Left lobe of liver (tissue), 2 donors: ENCODE measurements at regions not wholly inside any gene's neighbourhood (a gene's known extent, or its start where the extent isn't known, plus 50 kb on each side); places are given as distances from the start of the nearest gene placed in this dataset.

Source experiments
- ATAC-seq: fragments of 200-7000 bp; cut with Tn5 transposase; one replicate; pipeline ENCODE4 v1.9.1; 2020; ENCODE audit warnings: mild to moderate bottlenecking, moderate library complexity
- DNase-seq: peaks from one replicate; pipeline ENCODE4 v3.0.0-alpha.2; 2020; ENCODE audit warnings: low spot score
- donor health status: DM: no; HTN: no; CAD: no; lungs with moderate emphysema.
- donor health status: DM: no; HTN: yes; CAD: no.

DNA sequence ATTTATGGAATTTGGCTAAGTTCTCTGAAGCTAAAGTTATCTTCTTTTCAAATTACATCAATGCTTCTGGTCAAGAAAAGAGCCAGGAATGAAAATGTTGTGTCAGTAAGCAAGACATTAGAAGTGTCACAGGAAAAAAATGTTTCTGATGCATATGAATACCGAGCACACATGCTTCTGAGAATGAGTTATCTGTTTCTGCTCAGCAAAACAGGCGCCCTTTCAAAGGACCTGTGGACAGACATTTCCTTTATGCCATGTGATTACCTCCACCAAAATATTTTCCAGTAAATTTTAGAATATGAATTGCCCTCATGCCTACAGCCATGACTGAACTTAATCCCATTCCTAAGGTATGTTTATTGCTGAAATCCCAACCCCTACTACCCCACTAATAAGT lies 55.4 kb upstream of the RNF180 start:
- DNase-seq (no peak), ATAC-seq (no peak)

DNA sequence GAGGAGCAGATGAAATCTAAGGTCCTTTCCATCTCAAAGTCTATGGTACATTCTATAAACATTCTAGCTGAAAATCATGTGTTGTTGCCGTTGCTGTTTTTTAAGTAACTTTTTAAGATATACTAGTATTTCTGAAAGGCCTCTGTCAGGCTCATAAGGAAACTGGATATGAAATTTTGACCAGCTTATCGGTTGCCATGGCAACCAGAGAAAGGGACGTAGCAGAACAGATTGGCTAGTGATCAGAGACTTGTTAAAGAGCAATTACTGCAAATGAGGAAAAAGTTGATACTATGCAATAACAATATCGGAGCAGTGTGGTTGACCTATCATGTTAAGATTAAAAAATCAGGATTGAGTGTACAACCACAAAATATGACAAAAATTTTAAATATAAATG lies 57.0 kb upstream of the RNF180 start:
- ATAC-seq (no peak), DNase-seq (no peak)

DNA sequence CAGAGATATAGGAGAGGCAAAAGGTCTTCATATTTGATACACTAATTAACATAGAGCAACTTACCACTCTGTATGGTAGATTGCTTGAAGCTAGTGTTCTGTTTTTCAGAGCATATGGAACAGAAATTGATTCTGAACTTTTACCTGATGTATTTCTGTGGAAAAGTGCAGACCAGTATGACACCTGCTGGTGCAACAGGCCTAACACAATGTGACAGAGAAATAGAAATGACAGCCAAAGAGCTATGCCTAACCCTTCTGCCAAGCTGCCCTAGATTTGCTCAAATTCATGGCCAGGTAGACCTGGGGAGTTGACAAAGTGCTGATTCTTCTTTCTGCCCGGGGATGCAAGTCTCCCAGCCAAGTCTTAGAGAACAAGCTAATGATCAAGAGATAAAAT lies 65.4 kb upstream of the RNF180 start:
- no peak for ATAC-seq
- no peak for DNase-seq

DNA sequence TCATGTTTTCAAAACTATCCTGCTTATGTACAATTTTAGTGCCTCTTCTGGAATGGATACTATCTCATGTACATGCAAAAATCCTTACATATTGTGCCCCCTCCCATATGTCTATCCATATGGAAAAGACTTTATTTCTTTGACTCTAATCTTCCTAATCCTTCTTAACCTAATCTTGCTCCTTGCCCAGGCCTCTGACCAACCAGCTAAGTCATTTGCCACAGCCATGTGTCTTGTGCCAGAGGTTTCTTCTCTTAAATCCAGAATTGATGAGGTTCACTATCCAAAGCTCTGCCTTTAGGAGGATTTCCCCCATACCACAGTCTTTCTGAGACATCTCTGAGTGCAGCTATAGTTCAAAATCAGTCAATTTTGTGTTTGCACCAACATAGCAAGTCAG lies 68.9 kb upstream of the RNF180 start:
- ATAC-seq (no peak), DNase-seq (no peak)

DNA sequence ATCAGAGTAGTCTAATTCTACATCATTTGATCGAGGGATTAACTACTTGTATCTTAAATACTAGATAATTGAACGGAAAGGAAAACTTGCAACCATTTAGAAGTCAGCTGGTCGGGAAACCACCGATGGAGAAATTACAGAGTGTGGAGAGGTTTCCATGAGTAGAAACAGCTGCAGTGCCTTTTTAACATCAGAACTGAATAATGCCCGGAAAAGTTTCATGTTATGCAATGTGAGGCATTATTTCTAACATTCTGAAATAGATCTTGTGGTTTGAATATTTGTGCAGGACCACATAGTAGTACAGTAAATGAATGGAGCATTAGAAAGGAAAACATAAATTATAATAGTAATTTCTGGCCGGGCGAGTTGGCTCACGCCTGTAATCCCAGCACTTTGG lies 88.1 kb upstream of the RNF180 start:
- no peak for ATAC-seq

DNA sequence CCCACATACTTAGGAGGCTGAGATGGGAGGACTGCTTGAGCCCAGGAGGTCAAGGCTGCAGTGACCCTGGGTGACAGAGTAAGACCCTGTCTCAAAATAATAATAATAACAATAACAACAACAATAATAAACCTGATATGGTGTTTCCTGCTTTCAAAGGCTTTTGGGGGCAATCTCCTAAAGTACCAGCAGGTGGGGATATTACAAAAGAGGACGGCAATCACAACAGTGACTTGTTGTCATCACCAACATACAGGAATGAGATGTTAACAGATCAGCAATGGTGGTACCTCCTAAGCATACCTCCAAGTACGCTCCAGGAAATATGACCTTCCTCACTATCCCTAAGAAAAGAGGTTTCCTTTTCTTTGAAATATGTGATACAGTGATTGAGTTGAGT lies 91.1 kb upstream of the RNF180 start:
- ATAC-seq, result peak; percentile 78
- DNase-seq, result no peak

More for the DNA sequence above, 88.1 kb upstream of the RNF180 start:
- DNase-seq, result no peak

DNA sequence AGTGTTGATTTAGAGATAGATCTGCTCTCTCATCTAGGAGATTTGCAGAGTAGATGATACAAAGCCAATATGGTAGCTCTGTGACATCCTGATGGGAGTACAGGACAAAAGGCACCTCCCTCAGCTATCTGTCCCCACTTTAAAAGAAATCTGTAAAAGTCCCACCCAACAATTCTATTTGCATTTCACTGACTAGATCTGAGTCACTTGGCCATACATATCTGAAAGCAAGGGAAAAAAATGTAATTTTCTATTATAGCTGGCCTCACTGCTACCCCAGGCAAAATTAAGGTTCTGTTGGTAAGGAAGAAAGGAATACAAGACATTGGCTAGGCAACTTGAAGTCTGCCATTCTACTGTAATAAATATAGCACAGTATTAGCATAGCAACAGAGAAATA lies 96.2 kb upstream of the RNF180 start:
- ATAC-seq (no peak), DNase-seq (no peak)

DNA sequence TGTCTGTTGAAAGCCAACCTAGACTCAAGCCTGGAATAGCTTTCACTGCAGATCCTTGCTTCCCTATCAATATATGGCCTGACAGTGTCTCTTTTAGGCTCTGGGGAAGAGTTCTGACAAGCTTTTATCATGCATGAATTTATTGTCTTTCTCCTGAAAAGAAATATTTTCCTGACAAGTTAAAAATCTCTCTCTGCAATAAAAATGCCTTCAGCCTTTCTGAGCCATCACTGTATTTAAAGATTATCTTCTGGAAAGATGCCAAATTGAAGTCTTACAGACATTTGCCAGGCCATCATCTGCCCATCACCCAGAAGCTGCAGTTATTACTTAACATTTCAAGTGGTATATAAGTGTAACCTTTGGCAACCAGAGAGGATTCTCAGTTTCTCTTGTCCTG lies 88.1 kb upstream of the HTR1A start:
- ATAC-seq, result no peak
- DNase-seq, result no peak

DNA sequence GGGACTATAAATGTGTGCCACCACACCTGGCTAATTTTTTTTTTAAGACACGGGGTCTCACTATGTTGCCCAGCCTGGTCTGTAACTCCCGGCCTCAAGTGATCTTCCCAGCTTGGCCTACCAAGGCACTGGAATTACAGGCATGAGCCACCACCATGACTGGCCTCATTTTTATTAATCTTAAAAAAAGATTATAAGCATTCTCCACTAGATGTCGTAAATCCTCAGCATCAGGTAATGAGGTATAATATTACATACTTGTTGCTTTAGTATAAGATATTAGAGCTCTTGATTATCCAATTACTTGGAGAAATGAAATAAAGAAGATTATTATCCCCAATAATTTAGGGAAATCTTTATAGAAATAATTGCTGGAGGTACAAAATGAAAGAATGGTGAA lies 78.2 kb upstream of the HTR1A start:
- ATAC-seq (no peak), DNase-seq (no peak)

DNA sequence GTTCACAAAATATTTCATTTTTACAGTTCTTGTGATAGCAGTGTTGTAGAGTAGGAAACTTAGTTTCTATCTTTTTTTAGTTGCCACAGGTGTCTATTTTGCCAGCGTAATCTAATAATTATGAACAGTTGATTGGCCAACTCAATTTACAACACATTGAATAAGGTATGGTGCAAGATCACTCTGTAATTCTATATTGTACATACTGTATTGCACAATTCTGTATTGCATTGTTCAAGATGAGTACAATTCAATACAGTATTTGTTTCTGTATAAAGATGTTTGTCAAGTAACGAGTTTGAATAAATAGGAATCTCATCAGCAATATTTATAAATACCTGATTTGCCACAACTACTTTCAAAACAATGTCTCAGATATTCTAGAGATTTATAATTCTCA lies 64.2 kb upstream of the HTR1A start:
- DNase-seq (no peak), ATAC-seq (no peak)

DNA sequence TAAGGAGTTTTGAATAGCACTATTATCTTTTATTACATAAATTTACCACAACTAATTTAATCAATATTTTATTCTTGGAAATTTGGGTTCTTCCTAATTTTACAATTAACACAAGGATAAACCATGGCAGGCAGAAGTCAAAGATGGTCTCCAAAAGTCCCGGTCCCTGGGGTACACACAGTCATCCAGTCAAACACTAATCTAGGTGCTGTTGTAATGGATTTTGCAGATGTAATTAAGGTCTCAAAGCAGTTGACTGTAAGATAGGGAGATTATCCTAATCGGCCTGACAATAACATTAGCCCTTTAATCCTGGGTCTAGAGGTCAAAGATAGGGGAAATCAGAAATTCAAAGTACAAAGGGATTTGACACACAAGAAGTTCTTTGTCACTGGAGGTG lies 57.5 kb upstream of the HTR1A start:
- ATAC-seq (no peak), DNase-seq (no peak)

DNA sequence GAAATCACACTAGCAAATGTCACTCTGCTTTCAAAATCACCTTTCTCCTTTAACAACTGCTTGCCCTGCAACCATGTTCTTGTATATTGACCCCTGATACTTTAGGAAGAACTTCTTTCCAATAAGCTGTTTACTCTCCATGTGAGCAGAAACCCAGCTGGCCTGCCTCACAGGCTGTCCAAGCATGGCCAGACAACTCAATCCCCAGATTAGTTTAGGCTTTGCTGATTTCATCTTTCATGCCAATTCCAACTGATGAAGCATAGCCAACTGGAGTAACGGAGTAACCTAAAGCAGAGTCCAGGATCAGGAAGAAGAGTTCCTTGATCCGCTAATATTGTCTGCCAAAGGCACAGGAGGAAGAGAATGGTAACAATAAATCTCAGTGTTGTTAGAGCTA lies 56.7 kb upstream of the HTR1A start:
- DNase-seq (no peak), ATAC-seq (no peak)

DNA sequence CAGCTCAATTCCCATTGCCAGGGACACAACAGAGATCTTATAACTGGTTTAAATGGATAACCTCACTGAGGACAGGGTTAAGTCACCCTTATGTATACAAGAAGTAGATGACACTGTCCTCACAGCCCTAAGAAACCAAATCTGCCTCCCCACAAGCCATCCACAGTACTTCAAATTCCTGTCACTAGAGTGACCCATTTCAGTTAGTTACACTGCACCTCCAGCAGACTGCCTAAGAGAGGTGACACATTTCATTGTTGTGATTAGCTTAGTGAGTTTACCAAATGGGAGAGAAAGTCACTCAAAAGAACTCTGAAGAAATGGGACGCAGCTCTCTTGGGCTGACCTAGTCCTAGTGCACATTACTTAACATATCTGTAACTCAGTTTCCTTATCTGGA lies 53.6 kb upstream of the HTR1A start:
- ATAC-seq (no peak), DNase-seq (no peak)
